ENCODE measurements at regions not wholly inside any gene's neighbourhood (a gene's known extent, or its start where the extent isn't known, plus 50 kb on each side); places are given as distances from the start of the nearest gene placed in this dataset.

- Histone ChIP-seq H3K4me3 (ENCODE audit: low read length in 2 of 2) (peak overlapping the region in 1 of 2 donors; percentile 20), H3K4me1 (ENCODE audit: control insufficient read depth in 2 of 2, insufficient read depth in 2 of 2, low read length in 2 of 2) (peaks cover 56 to 65% of the 10 kb centered on the region in 2 donors), H3K36me3 (ENCODE audit: control insufficient read depth in 2 of 2, insufficient read depth in 2 of 2, low read length in 2 of 2) (peaks cover 5 to 23% of the 10 kb centered on the region in 2 donors), H3K9ac (ENCODE audit: low read depth in 1 of 2, low read length in 2 of 2) (peak overlapping the region; percentile 9 to 29), H3K9me3 (ENCODE audit: control insufficient read depth in 2 of 2, low read length in 2 of 2) (no peaks in the 10 kb centered on the region), H3K27me3 (ENCODE audit: control insufficient read depth in 2 of 2, insufficient read depth in 2 of 2, low read length in 2 of 2) (no peaks in the 10 kb centered on the region), H3K27ac (ENCODE audit: low read depth in 2 of 2, low read length in 2 of 2) (peak overlapping the region; percentile 72 to 76)
Measured at GRCh38 chr17:72426948-72427760, 306.3 kb downstream of the SOX9 start.

GRCh38 chr17:72427761-72428109 is 306.9 kb downstream of the SOX9 start:
- H3K9me3 ChIP-seq (ENCODE audit: control insufficient read depth in 2 of 2, low read length in 2 of 2): no peaks in the 10 kb centered on the region
- no peaks in the 10 kb centered on the region for H3K27me3 ChIP-seq (ENCODE audit: control insufficient read depth in 2 of 2, insufficient read depth in 2 of 2, low read length in 2 of 2)
- H3K27ac ChIP-seq (ENCODE audit: low read depth in 2 of 2, low read length in 2 of 2): peak overlapping the region; percentile 72 to 76
- H3K4me3 ChIP-seq (ENCODE audit: low read length in 2 of 2): no peak overlapping the region
- peaks cover 54 to 66% of the 10 kb centered on the region in 2 donors for H3K4me1 ChIP-seq (ENCODE audit: control insufficient read depth in 2 of 2, insufficient read depth in 2 of 2, low read length in 2 of 2)
- H3K9ac ChIP-seq (ENCODE audit: low read depth in 1 of 2, low read length in 2 of 2): peak overlapping the region; percentile 14 to 29
- H3K36me3 ChIP-seq (ENCODE audit: control insufficient read depth in 2 of 2, insufficient read depth in 2 of 2, low read length in 2 of 2): peaks cover 5 to 23% of the 10 kb centered on the region in 2 donors

GRCh38 chr17:72429066-72429638 is 308.3 kb downstream of the SOX9 start:
- peaks cover 54 to 68% of the 10 kb centered on the region in 2 donors for H3K4me1 ChIP-seq (ENCODE audit: control insufficient read depth in 2 of 2, insufficient read depth in 2 of 2, low read length in 2 of 2)
- H3K4me3 ChIP-seq (ENCODE audit: low read length in 2 of 2): no peak overlapping the region
- peaks cover 5 to 16% of the 10 kb centered on the region in 2 donors for H3K36me3 ChIP-seq (ENCODE audit: control insufficient read depth in 2 of 2, insufficient read depth in 2 of 2, low read length in 2 of 2)
- H3K27me3 ChIP-seq (ENCODE audit: control insufficient read depth in 2 of 2, insufficient read depth in 2 of 2, low read length in 2 of 2): no peaks in the 10 kb centered on the region
- peak overlapping the region; percentile 72 to 76 for H3K27ac ChIP-seq (ENCODE audit: low read depth in 2 of 2, low read length in 2 of 2)
- H3K9ac ChIP-seq (ENCODE audit: low read depth in 1 of 2, low read length in 2 of 2): no peak overlapping the region
- no peaks in the 10 kb centered on the region for H3K9me3 ChIP-seq (ENCODE audit: control insufficient read depth in 2 of 2, low read length in 2 of 2)

GRCh38 chr17:72430611-72431432 is 310.0 kb downstream of the SOX9 start:
- peaks cover 58 to 68% of the 10 kb centered on the region in 2 donors for H3K4me1 ChIP-seq (ENCODE audit: control insufficient read depth in 2 of 2, insufficient read depth in 2 of 2, low read length in 2 of 2)

GRCh38 chr17:72432143-72432621 is 311.4 kb downstream of the SOX9 start:
- peak overlapping the region; percentile 19 to 55 for H3K9ac ChIP-seq (ENCODE audit: low read depth in 1 of 2, low read length in 2 of 2)
- peaks cover 48 to 62% of the 10 kb centered on the region in 2 donors for H3K4me1 ChIP-seq (ENCODE audit: control insufficient read depth in 2 of 2, insufficient read depth in 2 of 2, low read length in 2 of 2)
- H3K27ac ChIP-seq (ENCODE audit: low read depth in 2 of 2, low read length in 2 of 2): peak overlapping the region; percentile 43 to 67

More at GRCh38 chr17:72430611-72431432, 310.0 kb downstream of the SOX9 start:
- peak overlapping the region; percentile 72 to 76 for H3K27ac ChIP-seq (ENCODE audit: low read depth in 2 of 2, low read length in 2 of 2)
- H3K9ac ChIP-seq (ENCODE audit: low read depth in 1 of 2, low read length in 2 of 2): peak overlapping the region; percentile 24 to 67
- H3K27me3 ChIP-seq (ENCODE audit: control insufficient read depth in 2 of 2, insufficient read depth in 2 of 2, low read length in 2 of 2): no peaks in the 10 kb centered on the region
- peaks cover 0 to 8% of the 10 kb centered on the region in 2 donors for H3K36me3 ChIP-seq (ENCODE audit: control insufficient read depth in 2 of 2, insufficient read depth in 2 of 2, low read length in 2 of 2)
- peak overlapping the region in 1 of 2 donors; percentile 28 for H3K4me3 ChIP-seq (ENCODE audit: low read length in 2 of 2)
- no peaks in the 10 kb centered on the region for H3K9me3 ChIP-seq (ENCODE audit: control insufficient read depth in 2 of 2, low read length in 2 of 2)

GRCh38 chr17:72432881-72433280 is 312.1 kb downstream of the SOX9 start:
- Histone ChIP-seq H3K36me3 (ENCODE audit: control insufficient read depth in 2 of 2, insufficient read depth in 2 of 2, low read length in 2 of 2) (no peaks in the 10 kb centered on the region), H3K9me3 (ENCODE audit: control insufficient read depth in 2 of 2, low read length in 2 of 2) (no peaks in the 10 kb centered on the region), H3K4me1 (ENCODE audit: control insufficient read depth in 2 of 2, insufficient read depth in 2 of 2, low read length in 2 of 2) (peaks cover 42 to 55% of the 10 kb centered on the region in 2 donors), H3K4me3 (ENCODE audit: low read length in 2 of 2) (no peak overlapping the region), H3K27ac (ENCODE audit: low read depth in 2 of 2, low read length in 2 of 2) (peak overlapping the region; percentile 43 to 67), H3K27me3 (ENCODE audit: control insufficient read depth in 2 of 2, insufficient read depth in 2 of 2, low read length in 2 of 2) (no peaks in the 10 kb centered on the region), H3K9ac (ENCODE audit: low read depth in 1 of 2, low read length in 2 of 2) (peak overlapping the region in 1 of 2 donors; percentile 55)

More at GRCh38 chr17:72432143-72432621, 311.4 kb downstream of the SOX9 start:
- no peaks in the 10 kb centered on the region for H3K27me3 ChIP-seq (ENCODE audit: control insufficient read depth in 2 of 2, insufficient read depth in 2 of 2, low read length in 2 of 2)
- H3K4me3 ChIP-seq (ENCODE audit: low read length in 2 of 2): no peak overlapping the region
- H3K9me3 ChIP-seq (ENCODE audit: control insufficient read depth in 2 of 2, low read length in 2 of 2): no peaks in the 10 kb centered on the region
- H3K36me3 ChIP-seq (ENCODE audit: control insufficient read depth in 2 of 2, insufficient read depth in 2 of 2, low read length in 2 of 2): no peaks in the 10 kb centered on the region

GRCh38 chr17:72433797-72434196 is 313.0 kb downstream of the SOX9 start:
- Histone ChIP-seq H3K9me3 (ENCODE audit: control insufficient read depth in 2 of 2, low read length in 2 of 2) (no peaks in the 10 kb centered on the region), H3K27me3 (ENCODE audit: control insufficient read depth in 2 of 2, insufficient read depth in 2 of 2, low read length in 2 of 2) (no peaks in the 10 kb centered on the region), H3K4me1 (ENCODE audit: control insufficient read depth in 2 of 2, insufficient read depth in 2 of 2, low read length in 2 of 2) (peaks cover 33 to 45% of the 10 kb centered on the region in 2 donors), H3K9ac (ENCODE audit: low read depth in 1 of 2, low read length in 2 of 2) (no peak overlapping the region), H3K27ac (ENCODE audit: low read depth in 2 of 2, low read length in 2 of 2) (no peak overlapping the region), H3K4me3 (ENCODE audit: low read length in 2 of 2) (no peak overlapping the region), H3K36me3 (ENCODE audit: control insufficient read depth in 2 of 2, insufficient read depth in 2 of 2, low read length in 2 of 2) (no peaks in the 10 kb centered on the region)

- peaks cover 26 to 38% of the 10 kb centered on the region in 2 donors for H3K4me1 ChIP-seq (ENCODE audit: control insufficient read depth in 2 of 2, insufficient read depth in 2 of 2, low read length in 2 of 2)
- no peaks in the 10 kb centered on the region for H3K36me3 ChIP-seq (ENCODE audit: control insufficient read depth in 2 of 2, insufficient read depth in 2 of 2, low read length in 2 of 2)
- no peaks in the 10 kb centered on the region for H3K9me3 ChIP-seq (ENCODE audit: control insufficient read depth in 2 of 2, low read length in 2 of 2)
- no peak overlapping the region for H3K9ac ChIP-seq (ENCODE audit: low read depth in 1 of 2, low read length in 2 of 2)
- no peak overlapping the region for H3K4me3 ChIP-seq (ENCODE audit: low read length in 2 of 2)
- H3K27me3 ChIP-seq (ENCODE audit: control insufficient read depth in 2 of 2, insufficient read depth in 2 of 2, low read length in 2 of 2): no peaks in the 10 kb centered on the region
- no peak overlapping the region for H3K27ac ChIP-seq (ENCODE audit: low read depth in 2 of 2, low read length in 2 of 2)
Measured at GRCh38 chr17:72434581-72434980, 313.8 kb downstream of the SOX9 start.

GRCh38 chr17:72434991-72435618 is 314.3 kb downstream of the SOX9 start:
- no peak overlapping the region for H3K27ac ChIP-seq (ENCODE audit: low read depth in 2 of 2, low read length in 2 of 2)
- peaks cover 21 to 33% of the 10 kb centered on the region in 2 donors for H3K4me1 ChIP-seq (ENCODE audit: control insufficient read depth in 2 of 2, insufficient read depth in 2 of 2, low read length in 2 of 2)
- no peaks in the 10 kb centered on the region for H3K36me3 ChIP-seq (ENCODE audit: control insufficient read depth in 2 of 2, insufficient read depth in 2 of 2, low read length in 2 of 2)
- H3K9me3 ChIP-seq (ENCODE audit: control insufficient read depth in 2 of 2, low read length in 2 of 2): no peaks in the 10 kb centered on the region
- no peak overlapping the region for H3K9ac ChIP-seq (ENCODE audit: low read depth in 1 of 2, low read length in 2 of 2)
- no peak overlapping the region for H3K4me3 ChIP-seq (ENCODE audit: low read length in 2 of 2)
- H3K27me3 ChIP-seq (ENCODE audit: control insufficient read depth in 2 of 2, insufficient read depth in 2 of 2, low read length in 2 of 2): no peaks in the 10 kb centered on the region

Measured in mucosa of rectum (tissue), 2 donors.